Activated CD4-positive, alpha-beta memory T cell treated with anti-CD3 and anti-CD28 coated beads, Interleukin-2, amount 10 ng/mL, durations not matched to agents 7 days and 5 days (primary cell): ENCODE measurements at regions not wholly inside any gene's neighbourhood (a gene's known extent, or its start where the extent isn't known, plus 50 kb on each side); places are given as distances from the start of the nearest gene placed in this dataset.

ENCODE experiments used
- CTCF ChIA-PET: fragments of 350-600 bp; sonication (Branson Sonifier 250); formaldehyde crosslinking; loops from one replicate; lab custom pipeline; 2021; ENCODE audit warnings: antibody characterized with exemption, inconsistent platforms; lab: Charles Lee
- POLR2A ChIA-PET: fragments of 350-600 bp; sonication (Branson Sonifier 250); formaldehyde crosslinking; loops from one replicate; lab custom pipeline; 2021; ENCODE audit warnings: antibody characterized with exemption; lab: Charles Lee
- DNase-seq: peaks from one replicate; pipeline ENCODE4 v3.0.0-alpha.2; 2020
- H3K27ac Mint-ChIP-seq: one replicate; pipeline ENCODE4 v1.8.0; 2021; ENCODE audit warnings: mild to moderate bottlenecking, mixed read lengths
- H3K27me3 Mint-ChIP-seq: one replicate; pipeline ENCODE4 v1.8.0; 2021; ENCODE audit warnings: mixed read lengths
- H3K36me3 Mint-ChIP-seq: one replicate; pipeline ENCODE4 v1.8.0; 2021; ENCODE audit warnings: low read depth, mixed read lengths
- H3K4me1 Mint-ChIP-seq: one replicate; pipeline ENCODE4 v1.8.0; 2021; ENCODE audit warnings: mixed read lengths
- H3K4me3 Mint-ChIP-seq: one replicate; pipeline ENCODE4 v1.8.0; 2021; ENCODE audit warnings: mild to moderate bottlenecking, mixed read lengths
- H3K9me3 Mint-ChIP-seq: one replicate; pipeline ENCODE4 v1.8.0; 2021; ENCODE audit warnings: mixed read lengths

GRCh38 chr22:49133541-49133940, 694.1 kb downstream of the BRD1 start:
- H3K4me1 Mint-ChIP-seq = no peaks in the 10 kb centered on the region
- ChIA-PET CTCF (no interaction called here), POLR2A (no interaction called here)
- H3K9me3 Mint-ChIP-seq = no peaks in the 10 kb centered on the region
- DNase-seq = no peak
- no peak overlapping the region for H3K4me3 Mint-ChIP-seq
- no peaks in the 10 kb centered on the region for H3K36me3 Mint-ChIP-seq
- no peak overlapping the region for H3K27ac Mint-ChIP-seq
- H3K27me3 Mint-ChIP-seq = peaks cover 7% of the 10 kb centered on the region

GRCh38 chr22:49132009-49132408, 695.7 kb downstream of the BRD1 start:
- CTCF ChIA-PET = interaction anchor here (0.7 kb wide), 1 partner anchor 594 kb away, joined by 3 read pairs; no protein-coding TSS in a partner anchor
- no peak for DNase-seq

GRCh38 chr22:49129736-49130135, 697.9 kb downstream of the BRD1 start:
- H3K27ac Mint-ChIP-seq = no peak overlapping the region
- no peaks in the 10 kb centered on the region for H3K9me3 Mint-ChIP-seq
- H3K4me3 Mint-ChIP-seq = no peak overlapping the region
- ChIA-PET CTCF (no interaction called here), POLR2A (no interaction called here)
- no peaks in the 10 kb centered on the region for H3K36me3 Mint-ChIP-seq
- no peaks in the 10 kb centered on the region for H3K4me1 Mint-ChIP-seq
- peaks cover 7% of the 10 kb centered on the region for H3K27me3 Mint-ChIP-seq
- no peak for DNase-seq

More at GRCh38 chr22:49132009-49132408, 695.7 kb downstream of the BRD1 start:
- Mint-ChIP-seq H3K4me1 (no peaks in the 10 kb centered on the region), H3K27ac (no peak overlapping the region), H3K4me3 (no peak overlapping the region), H3K27me3 (peaks cover 7% of the 10 kb centered on the region), H3K36me3 (no peaks in the 10 kb centered on the region), H3K9me3 (no peaks in the 10 kb centered on the region)
- POLR2A ChIA-PET = no interaction called here

GRCh38 chr22:49128874-49129273, 698.8 kb downstream of the BRD1 start:
- Mint-ChIP-seq H3K27ac (no peak overlapping the region), H3K4me3 (no peak overlapping the region), H3K27me3 (peaks cover 9% of the 10 kb centered on the region), H3K9me3 (no peaks in the 10 kb centered on the region), H3K4me1 (no peaks in the 10 kb centered on the region), H3K36me3 (no peaks in the 10 kb centered on the region)
- ChIA-PET POLR2A (no interaction called here), CTCF (no interaction called here)
- no peak for DNase-seq

- Mint-ChIP-seq H3K27ac (no peak overlapping the region), H3K4me1 (no peaks in the 10 kb centered on the region), H3K9me3 (no peaks in the 10 kb centered on the region), H3K36me3 (no peaks in the 10 kb centered on the region), H3K4me3 (no peak overlapping the region), H3K27me3 (peaks cover 4% of the 10 kb centered on the region)
- POLR2A ChIA-PET = no interaction called here
- CTCF ChIA-PET = no interaction called here
- DNase-seq = no peak
Measured at GRCh38 chr22:49124608-49125007, 703.1 kb downstream of the BRD1 start.

GRCh38 chr22:49123621-49124192, 704.0 kb downstream of the BRD1 start:
- H3K27ac Mint-ChIP-seq = no peak overlapping the region
- POLR2A ChIA-PET = interaction anchor here (0.6 kb wide), 1 partner anchor 510 kb away, joined by 3 read pairs; no protein-coding TSS in a partner anchor
- peaks cover 4% of the 10 kb centered on the region for H3K27me3 Mint-ChIP-seq

GRCh38 chr22:49119551-49119952, 708.1 kb downstream of the BRD1 start:
- Mint-ChIP-seq H3K27me3 (peaks cover 4% of the 10 kb centered on the region), H3K36me3 (no peaks in the 10 kb centered on the region), H3K4me1 (no peaks in the 10 kb centered on the region), H3K4me3 (no peak overlapping the region), H3K27ac (no peak overlapping the region), H3K9me3 (no peaks in the 10 kb centered on the region)
- CTCF ChIA-PET = no interaction called here
- no peak for DNase-seq
- POLR2A ChIA-PET = no interaction called here

More at GRCh38 chr22:49123621-49124192, 704.0 kb downstream of the BRD1 start:
- H3K4me3 Mint-ChIP-seq = no peak overlapping the region
- CTCF ChIA-PET = no interaction called here
- no peaks in the 10 kb centered on the region for H3K9me3 Mint-ChIP-seq
- H3K4me1 Mint-ChIP-seq = no peaks in the 10 kb centered on the region
- DNase-seq = no peak
- no peaks in the 10 kb centered on the region for H3K36me3 Mint-ChIP-seq

- Mint-ChIP-seq H3K27me3 (peaks cover 2% of the 10 kb centered on the region), H3K4me1 (no peaks in the 10 kb centered on the region), H3K27ac (no peak overlapping the region), H3K9me3 (no peaks in the 10 kb centered on the region), H3K36me3 (no peaks in the 10 kb centered on the region), H3K4me3 (no peak overlapping the region)
- no peak for DNase-seq
- CTCF ChIA-PET = no interaction called here
- POLR2A ChIA-PET = no interaction called here
Measured at GRCh38 chr22:49118065-49118464, 709.6 kb downstream of the BRD1 start.

- H3K36me3 Mint-ChIP-seq = no peaks in the 10 kb centered on the region
- no peaks in the 10 kb centered on the region for H3K4me1 Mint-ChIP-seq
- H3K9me3 Mint-ChIP-seq = no peaks in the 10 kb centered on the region
- H3K27me3 Mint-ChIP-seq = no peaks in the 10 kb centered on the region
- ChIA-PET CTCF (no interaction called here), POLR2A (no interaction called here)
- H3K4me3 Mint-ChIP-seq = no peak overlapping the region
- no peak for DNase-seq
- no peak overlapping the region for H3K27ac Mint-ChIP-seq
Measured at GRCh38 chr22:49117486-49117885, 710.2 kb downstream of the BRD1 start.

GRCh38 chr22:49116486-49117120, 711.1 kb downstream of the BRD1 start:
- Mint-ChIP-seq H3K27ac (no peak overlapping the region), H3K4me3 (no peak overlapping the region), H3K27me3 (no peaks in the 10 kb centered on the region), H3K4me1 (no peaks in the 10 kb centered on the region), H3K36me3 (no peaks in the 10 kb centered on the region), H3K9me3 (no peaks in the 10 kb centered on the region)
- no peak for DNase-seq
- CTCF ChIA-PET = no interaction called here
- POLR2A ChIA-PET = no interaction called here

- ChIA-PET CTCF (no interaction called here), POLR2A (no interaction called here)
- Mint-ChIP-seq H3K27ac (no peak overlapping the region), H3K9me3 (no peaks in the 10 kb centered on the region), H3K27me3 (no peaks in the 10 kb centered on the region), H3K4me3 (no peak overlapping the region), H3K36me3 (no peaks in the 10 kb centered on the region), H3K4me1 (no peaks in the 10 kb centered on the region)
- no peak for DNase-seq
Measured at GRCh38 chr22:49116021-49116420, 711.7 kb downstream of the BRD1 start.

- H3K27me3 Mint-ChIP-seq = no peaks in the 10 kb centered on the region
- no peaks in the 10 kb centered on the region for H3K9me3 Mint-ChIP-seq
- ChIA-PET POLR2A (no interaction called here), CTCF (no interaction called here)
- H3K36me3 Mint-ChIP-seq = no peaks in the 10 kb centered on the region
- H3K4me1 Mint-ChIP-seq = no peaks in the 10 kb centered on the region
- H3K27ac Mint-ChIP-seq = no peak overlapping the region
- no peak for DNase-seq
- no peak overlapping the region for H3K4me3 Mint-ChIP-seq
Measured at GRCh38 chr22:49115197-49115596, 712.5 kb downstream of the BRD1 start.

GRCh38 chr22:49113758-49114157, 713.9 kb downstream of the BRD1 start:
- H3K9me3 Mint-ChIP-seq = no peaks in the 10 kb centered on the region
- H3K4me3 Mint-ChIP-seq = no peak overlapping the region
- POLR2A ChIA-PET = no interaction called here
- CTCF ChIA-PET = no interaction called here
- H3K4me1 Mint-ChIP-seq = no peaks in the 10 kb centered on the region
- H3K27me3 Mint-ChIP-seq = no peaks in the 10 kb centered on the region
- DNase-seq = no peak
- H3K36me3 Mint-ChIP-seq = no peaks in the 10 kb centered on the region
- H3K27ac Mint-ChIP-seq = no peak overlapping the region
